Mammary epithelial cell (primary cell): ENCODE measurements at regions not wholly inside any gene's neighbourhood (a gene's known extent, or its start where the extent isn't known, plus 50 kb on each side); places are given as distances from the start of the nearest gene placed in this dataset.

Experiments used
- CTCF ChIP-seq, 2 donors: IDR thresholded peaks in 1 of 2; conservative IDR thresholded peaks in 1 of 2; 2 replicates each; pipeline ENCODE4 v1.5.1; 2011 to 2012; ENCODE audit warnings: inconsistent platforms in 2 of 2, low read length in 2 of 2, mild to moderate bottlenecking in 2 of 2, control low read depth in 1 of 2, low read depth in 1 of 2; ENCODE audit not compliant: insufficient read depth in 1 of 2; ENCODE audit errors: extremely low read depth in 1 of 2
- EZH2 ChIP-seq: IDR thresholded peaks from 2 replicates; pipeline ENCODE4 v1.6.1; 2012; ENCODE audit warnings: low read length, inconsistent platforms, borderline replicate concordance

GRCh38 chr7:39825401-39825980 is 124.6 kb upstream of the CDK13 start:
- TF ChIP-seq CTCF (conservative IDR thresholded peaks at IDR 0.05 in 1 of 2, IDR thresholded peaks at IDR 0.05 in 1 of 2; ENCODE audit: extremely low read depth in 1 of 2, insufficient read depth in 1 of 2, low read depth in 1 of 2, low read length in 2 of 2): no peak
- TF ChIP-seq EZH2: no peak
